Neuronal stem cell (in vitro differentiated cells): ENCODE measurements at regions not wholly inside any gene's neighbourhood (a gene's known extent, or its start where the extent isn't known, plus 50 kb on each side); places are given as distances from the start of the nearest gene placed in this dataset.
A peak's percentile ranks its signal among the peaks of the same experiment; 100 is the strongest.

Experiments used
- DNase-seq: peaks from one replicate; pipeline ENCODE4 v3.0.0-alpha.2; 2013; ENCODE audit warnings: low spot score
- H2AFZ ChIP-seq: one replicate; pipeline ENCODE4 v1.6.1; 2013; ENCODE audit warnings: mild to moderate bottlenecking, low read length, inconsistent platforms
- H2AK5ac ChIP-seq: 2 replicates; pipeline ENCODE4 v1.6.1; 2013; ENCODE audit warnings: low read depth, mild to moderate bottlenecking, inconsistent platforms, low read length, moderate library complexity, mixed read lengths
- H2BK120ac ChIP-seq: 2 replicates; pipeline ENCODE4 v1.6.1; 2013; ENCODE audit warnings: low read depth, mild to moderate bottlenecking, inconsistent platforms, low read length, moderate library complexity, mixed read lengths
- H2BK12ac ChIP-seq: one replicate; pipeline ENCODE4 v1.6.1; 2013; ENCODE audit warnings: low read length, inconsistent platforms
- H2BK15ac ChIP-seq: 2 replicates; pipeline ENCODE4 v1.6.1; 2013; ENCODE audit warnings: mild to moderate bottlenecking, low read length, inconsistent platforms, mixed read lengths
- H2BK5ac ChIP-seq: one replicate; pipeline ENCODE4 v1.6.1; 2013; ENCODE audit warnings: inconsistent platforms, mild to moderate bottlenecking, low read length, moderate library complexity
- H3K14ac ChIP-seq: one replicate; pipeline ENCODE4 v1.6.1; 2013; ENCODE audit warnings: low read length, inconsistent platforms
- H3K18ac ChIP-seq: 2 replicates; pipeline ENCODE4 v1.6.1; 2013; ENCODE audit warnings: low read length, inconsistent platforms
- H3K23ac ChIP-seq: 2 replicates; pipeline ENCODE4 v1.6.1; 2013; ENCODE audit warnings: low read depth, mild to moderate bottlenecking, mixed read lengths, low read length, inconsistent platforms; ENCODE audit not compliant: poor library complexity
- H3K27ac ChIP-seq: replicated peaks from 3 replicates; pipeline ENCODE4 v1.5.1; 2013; ENCODE audit warnings: low read length, inconsistent platforms
- H3K27me3 ChIP-seq, 3 experiments: 2 replicates each; pipeline ENCODE4 v1.6.1; 2013; ENCODE audit warnings: low read length in 3 of 3, mild to moderate bottlenecking in 2 of 3, inconsistent platforms in 1 of 3, low read depth in 1 of 3, mixed read lengths in 1 of 3, moderate library complexity in 1 of 3; ENCODE audit not compliant: control insufficient read depth in 3 of 3, insufficient read depth in 3 of 3
- H3K36me3 ChIP-seq, 2 donors: replicated peaks in 1 of 2; 2 replicates each; pipeline ENCODE4 v1.6.1; 2013; ENCODE audit warnings: low read length in 2 of 2; ENCODE audit not compliant: control insufficient read depth in 2 of 2, insufficient read depth in 2 of 2
- H3K4ac ChIP-seq: 2 replicates; pipeline ENCODE4 v1.6.1; 2013; ENCODE audit warnings: inconsistent platforms, mild to moderate bottlenecking, low read length, moderate library complexity
- H3K4me1 ChIP-seq, 2 donors: 1 replicate in 1 of 2; 2 replicates in 1 of 2; pipeline ENCODE4 v1.6.1; 2013; ENCODE audit warnings: low read length in 2 of 2, low read depth in 1 of 2; ENCODE audit not compliant: control insufficient read depth in 2 of 2, insufficient read depth in 1 of 2
- H3K4me2 ChIP-seq: one replicate; pipeline ENCODE4 v1.6.1; 2013; ENCODE audit warnings: mild to moderate bottlenecking, low read length, inconsistent platforms; ENCODE audit not compliant: insufficient read depth, poor library complexity, severe bottlenecking
- H3K4me3 ChIP-seq, 2 donors: 2 replicates each; pipeline ENCODE4 v1.5.1; 2013; ENCODE audit warnings: low read length in 2 of 2, mild to moderate bottlenecking in 2 of 2, inconsistent platforms in 1 of 2, moderate library complexity in 1 of 2
- H3K79me1 ChIP-seq: one replicate; pipeline ENCODE4 v1.6.1; 2013; ENCODE audit warnings: low read depth, mild to moderate bottlenecking, inconsistent platforms, low read length, moderate library complexity
- H3K9ac ChIP-seq: one replicate; pipeline ENCODE4 v1.6.1; 2013; ENCODE audit warnings: mild to moderate bottlenecking, low read depth, low read length, inconsistent platforms; ENCODE audit not compliant: poor library complexity
- H3K9me3 ChIP-seq, 2 donors: replicated peaks in 1 of 2; 2 replicates each; pipeline versions ENCODE3 to v1.6.1; 2013; ENCODE audit warnings: low read length in 2 of 2, mild to moderate bottlenecking in 2 of 2, inconsistent platforms in 1 of 2, low read depth in 1 of 2, mixed read lengths in 1 of 2, moderate library complexity in 1 of 2; ENCODE audit not compliant: control insufficient read depth in 2 of 2, insufficient read depth in 1 of 2
- H4K8ac ChIP-seq: one replicate; pipeline ENCODE4 v1.6.1; 2013; ENCODE audit warnings: low read depth, mild to moderate bottlenecking, inconsistent platforms, low read length, moderate library complexity
- H4K91ac ChIP-seq: one replicate; pipeline ENCODE4 v1.6.1; 2013; ENCODE audit warnings: low read length, low read depth, mild to moderate bottlenecking, inconsistent platforms; ENCODE audit not compliant: poor library complexity
- WGBS, 2 donors: extraction: QIAGEN DNeasy Blood & Tissue Kit; methylation state at CpG; one replicate each; pipeline ENCODE4 v1.1.7; 2013; ENCODE audit warnings: missing lambda C conversion rate in 2 of 2, mixed read lengths in 1 of 2; ENCODE audit not compliant: insufficient read length in 2 of 2, insufficient replicate concordance in 1 of 2; ENCODE audit errors: extremely low coverage in 2 of 2; 5-methylcytosine and 5-hydroxymethylcytosine counted together

DNA sequence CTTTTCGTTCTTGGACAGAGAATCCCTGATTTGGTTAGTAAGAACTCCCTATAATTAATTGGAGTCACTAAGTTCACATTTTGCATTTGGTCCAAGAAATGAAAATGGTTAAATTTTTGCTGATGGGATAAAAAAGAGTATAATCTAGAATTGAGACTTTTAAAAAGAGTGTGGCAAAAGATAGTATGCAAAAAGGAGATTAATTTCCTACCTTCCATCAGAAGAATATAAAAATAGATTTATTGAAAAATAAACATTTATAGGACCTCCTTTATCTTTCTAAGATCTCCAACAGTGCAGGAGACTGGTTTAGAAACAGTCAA, 105.5 kb upstream of the EEF1E1 start:
- Histone ChIP-seq H2BK15ac (no peak overlapping the region), H2AFZ (no peak overlapping the region), H3K4ac (no peak overlapping the region), H4K8ac (no peak overlapping the region), H2AK5ac (no peak overlapping the region), H3K18ac (no peak overlapping the region), H2BK120ac (no peak overlapping the region), H4K91ac (no peak overlapping the region), H2BK12ac (no peak overlapping the region), H3K27ac (no peak overlapping the region), H3K79me1 (no peaks in the 10 kb centered on the region), H3K23ac (no peak overlapping the region), H3K4me1 (peaks cover 0 to 8% of the 10 kb centered on the region in 2 donors), H3K4me3 (no peak overlapping the region), H3K4me2 (no peak overlapping the region), H3K27me3 (no peaks in the 10 kb centered on the region), H3K14ac (no peak overlapping the region), H3K9me3 (no peaks in the 10 kb centered on the region), H2BK5ac (no peak overlapping the region), H3K36me3 (no peaks in the 10 kb centered on the region), H3K9ac (no peak overlapping the region)
- no peak for DNase-seq
- no CpG with 5 or more reads among the region's 1 CpG for WGBS, 2 donors

DNA sequence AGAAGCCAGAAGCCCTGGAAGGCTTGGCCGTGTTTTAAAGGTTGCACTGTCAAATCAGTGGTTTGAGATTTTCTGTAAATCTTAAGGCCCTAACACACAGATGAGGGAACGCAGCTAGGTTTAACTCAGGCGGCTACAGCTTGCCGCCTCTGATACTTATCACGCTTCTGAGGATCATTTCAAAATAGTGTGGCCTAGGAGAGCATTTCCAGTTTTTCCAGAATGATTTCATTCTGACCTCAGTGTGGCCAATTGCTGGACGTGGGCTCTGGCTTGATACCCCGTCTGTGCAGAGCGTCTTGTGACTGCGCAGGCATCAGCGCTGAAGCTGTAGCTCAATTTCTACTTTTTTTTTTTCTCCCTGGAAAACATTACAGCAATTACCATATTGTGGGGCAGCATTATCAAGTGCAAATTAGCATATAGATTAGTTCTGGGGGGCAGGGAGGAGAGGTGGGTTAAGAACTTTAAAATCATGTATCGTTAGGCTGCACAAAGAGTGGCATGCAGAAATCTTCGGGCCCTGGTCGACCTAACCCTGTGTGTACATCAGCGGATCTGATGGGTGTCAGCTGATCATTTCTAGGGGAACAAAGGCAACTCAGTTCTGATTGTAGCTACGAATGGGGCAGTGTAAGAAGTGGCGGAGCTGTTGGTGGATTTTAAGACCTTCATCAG, 105.0 kb upstream of the EEF1E1 start:
- peak overlapping the region; percentile 22 for H2AK5ac ChIP-seq
- H3K9me3 ChIP-seq = no peaks in the 10 kb centered on the region
- H2BK12ac ChIP-seq = no peak overlapping the region
- H3K18ac ChIP-seq = no peak overlapping the region
- H3K79me1 ChIP-seq = no peaks in the 10 kb centered on the region
- no peak for DNase-seq
- H2BK120ac ChIP-seq = no peak overlapping the region
- no peak overlapping the region for H2BK5ac ChIP-seq
- no peak overlapping the region for H3K27ac ChIP-seq
- no CpG with 5 or more reads among the region's 16 CpGs for WGBS, 2 donors
- no peak overlapping the region for H2AFZ ChIP-seq
- H3K4me3 ChIP-seq = no peak overlapping the region
- peaks cover 0 to 8% of the 10 kb centered on the region in 2 donors for H3K4me1 ChIP-seq
- H3K36me3 ChIP-seq = no peaks in the 10 kb centered on the region
- H3K23ac ChIP-seq = no peak overlapping the region
- H3K27me3 ChIP-seq = no peaks in the 10 kb centered on the region
- H4K91ac ChIP-seq = no peak overlapping the region
- no peak overlapping the region for H2BK15ac ChIP-seq
- no peak overlapping the region for H3K4ac ChIP-seq
- H3K4me2 ChIP-seq = no peak overlapping the region
- H4K8ac ChIP-seq = no peak overlapping the region
- H3K14ac ChIP-seq = no peak overlapping the region
- H3K9ac ChIP-seq = no peak overlapping the region

DNA sequence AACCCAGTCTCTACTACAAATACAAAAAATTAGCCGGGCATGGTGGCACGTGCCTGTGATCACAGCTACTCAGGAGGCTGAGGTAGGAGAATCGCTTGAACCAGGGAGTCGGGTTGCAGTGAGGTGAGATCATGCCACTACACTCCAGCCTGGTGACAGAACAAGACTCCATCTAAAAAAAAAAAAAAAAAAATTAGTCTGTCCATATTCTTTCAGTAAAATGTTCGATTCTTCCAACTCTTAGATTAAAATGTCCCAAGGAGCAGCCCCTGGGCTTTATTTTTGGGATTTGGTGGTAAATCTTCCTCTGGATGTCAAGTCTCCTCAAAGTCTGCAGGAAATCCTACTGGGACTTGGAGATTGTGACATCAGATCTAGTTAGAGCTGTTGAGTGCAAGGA, 101.0 kb upstream of the EEF1E1 start:
- Histone ChIP-seq H3K9me3 (peaks cover 0 to 5% of the 10 kb centered on the region in 2 donors), H2AFZ (no peak overlapping the region)
- WGBS, 2 donors = no CpG with 5 or more reads among the region's 5 CpGs

DNA sequence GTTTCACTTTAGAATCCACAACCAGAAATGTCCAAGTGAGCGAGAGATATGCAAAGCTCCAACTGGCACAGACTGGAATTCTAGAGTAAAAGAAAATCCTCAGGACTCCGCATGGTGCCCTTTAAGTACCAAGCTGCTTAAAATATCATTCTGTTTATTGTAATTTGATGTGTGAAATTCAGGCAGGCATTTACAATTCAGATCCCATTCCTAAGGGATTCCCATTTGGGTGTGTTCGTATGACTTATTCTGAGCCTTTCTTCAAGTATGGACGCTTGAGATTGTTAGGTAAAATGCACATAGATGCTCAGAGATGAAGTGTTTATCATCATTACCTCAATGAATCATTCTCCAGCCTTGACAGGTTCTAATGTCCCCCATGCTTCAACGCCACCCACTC, 99.3 kb upstream of the EEF1E1 start:
- no CpG with 5 or more reads among the region's 5 CpGs for WGBS, 2 donors
- Histone ChIP-seq H3K4me2 (no peak overlapping the region), H2BK12ac (no peak overlapping the region), H3K4ac (no peak overlapping the region), H3K27me3 (no peaks in the 10 kb centered on the region), H3K23ac (no peak overlapping the region), H4K91ac (no peak overlapping the region), H3K36me3 (no peaks in the 10 kb centered on the region), H3K9ac (no peak overlapping the region), H3K4me1 (peaks cover 2 to 4% of the 10 kb centered on the region in 2 donors), H2AFZ (no peak overlapping the region), H3K79me1 (no peaks in the 10 kb centered on the region), H3K4me3 (no peak overlapping the region), H2BK120ac (no peak overlapping the region), H3K27ac (no peak overlapping the region), H3K9me3 (peaks cover 0 to 5% of the 10 kb centered on the region in 2 donors), H3K14ac (no peak overlapping the region), H2BK5ac (no peak overlapping the region), H4K8ac (no peak overlapping the region), H2AK5ac (no peak overlapping the region), H3K18ac (no peak overlapping the region), H2BK15ac (no peak overlapping the region)
- no peak for DNase-seq

More for the DNA sequence above, 101.0 kb upstream of the EEF1E1 start:
- Histone ChIP-seq H3K18ac (no peak overlapping the region), H3K4me2 (no peak overlapping the region), H2AK5ac (no peak overlapping the region), H2BK15ac (no peak overlapping the region), H3K4me3 (no peak overlapping the region), H3K4me1 (peaks cover 4 to 8% of the 10 kb centered on the region in 2 donors), H3K79me1 (no peaks in the 10 kb centered on the region), H3K14ac (no peak overlapping the region), H2BK120ac (no peak overlapping the region), H4K91ac (no peak overlapping the region), H3K9ac (no peak overlapping the region), H3K36me3 (no peaks in the 10 kb centered on the region), H3K27me3 (no peaks in the 10 kb centered on the region), H3K4ac (no peak overlapping the region), H2BK5ac (no peak overlapping the region), H3K27ac (no peak overlapping the region), H4K8ac (no peak overlapping the region), H2BK12ac (no peak overlapping the region), H3K23ac (no peak overlapping the region)
- DNase-seq = no peak
